Inferior parietal cortex (tissue), 1 donor: ENCODE measurements at regions not wholly inside any gene's neighbourhood (a gene's known extent, or its start where the extent isn't known, plus 50 kb on each side); places are given as distances from the start of the nearest gene placed in this dataset.
"Not testable (repeated sequence)": the region's sequence is repeated elsewhere in the genome, so short reads cannot be mapped to it uniquely, and the experiment has no call there.

Experiments used
- DNase-seq: peaks from one replicate; pipeline ENCODE4 v3.0.0-alpha.2; 2016; ENCODE audit errors: extremely low spot score

GRCh38 chr2:211141646-211142045 is 585.2 kb downstream of the CPS1 start:
- DNase-seq, result no peak

GRCh38 chr2:211144078-211144477 is 587.7 kb downstream of the CPS1 start:
- no peak for DNase-seq

GRCh38 chr2:211144974-211145665 is 588.7 kb downstream of the CPS1 start:
- no peak for DNase-seq

GRCh38 chr2:211149731-211150130 is 593.3 kb downstream of the CPS1 start:
- DNase-seq, result no peak

GRCh38 chr2:211157211-211157610 is 600.8 kb downstream of the CPS1 start:
- DNase-seq, result no peak

GRCh38 chr2:211157856-211158463 is 601.6 kb downstream of the CPS1 start:
- DNase-seq, result peak; percentile 91

- no peak for DNase-seq
These were observed 603.6 kb downstream of the CPS1 start for GRCh38 chr2:211159972-211160371.

GRCh38 chr2:211161236-211161635 is 604.8 kb downstream of the CPS1 start:
- DNase-seq, result no peak

- no peak for DNase-seq
These were observed 606.5 kb downstream of the CPS1 start for GRCh38 chr2:211162911-211163310.

- no peak for DNase-seq
These were observed 614.4 kb downstream of the CPS1 start for GRCh38 chr2:211170843-211171242.

- no peak for DNase-seq
These were observed 617.6 kb downstream of the CPS1 start for GRCh38 chr2:211174021-211174420.

GRCh38 chr2:211174631-211175030 is 618.2 kb downstream of the CPS1 start:
- no peak for DNase-seq

GRCh38 chr2:211175956-211176355 is 619.6 kb downstream of the CPS1 start:
- DNase-seq, result no peak

GRCh38 chr2:211176514-211177141 is 620.2 kb downstream of the CPS1 start:
- no peak for DNase-seq

GRCh38 chr2:211181626-211182025 is 625.2 kb downstream of the CPS1 start:
- DNase-seq, result no peak

GRCh38 chr2:211187602-211188001 is 631.2 kb downstream of the CPS1 start:
- DNase-seq, result no peak

- peak; percentile 8 for DNase-seq
These were observed 647.6 kb downstream of the CPS1 start for GRCh38 chr2:211203986-211204385.

- no peak for DNase-seq
These were observed 648.1 kb downstream of the CPS1 start for GRCh38 chr2:211204456-211204855.

GRCh38 chr2:211204902-211205301 is 648.5 kb downstream of the CPS1 start:
- DNase-seq, result no peak

- no peak for DNase-seq
These were observed 649.0 kb downstream of the CPS1 start for GRCh38 chr2:211205358-211205757.

- DNase-seq, result no peak
These were observed 649.4 kb downstream of the CPS1 start for GRCh38 chr2:211205836-211206235.

GRCh38 chr2:211216221-211216620 is 659.8 kb downstream of the CPS1 start:
- no peak for DNase-seq

- DNase-seq, result not testable (repeated sequence)
These were observed 663.1 kb downstream of the CPS1 start for GRCh38 chr2:211219548-211219947.
